ENCODE measurements at regions not wholly inside any gene's neighbourhood (a gene's known extent, or its start where the extent isn't known, plus 50 kb on each side); places are given as distances from the start of the nearest gene placed in this dataset.

GRCh38 chr14:38971258-38971921 lies 131.6 kb downstream of the SEC23A start:
- Histone ChIP-seq H3K4me3 (replicated peaks in 1 of 2; ENCODE audit: low read depth in 1 of 2, low read length in 2 of 2) (no peak overlapping the region), H3K9me3 (ENCODE audit: control insufficient read depth in 1 of 2, insufficient read depth in 1 of 2, low read depth in 1 of 2, low read length in 2 of 2) (no peaks in the 10 kb centered on the region), H3K27ac (ENCODE audit: low read depth, low read length) (no peak overlapping the region), H3K4me2 (ENCODE audit: low read length) (no peak overlapping the region), H3K79me2 (ENCODE audit: insufficient read depth, low read length) (no peaks in the 10 kb centered on the region), H3K36me3 (ENCODE audit: control insufficient read depth in 1 of 2, insufficient read depth in 2 of 2, low read length in 2 of 2) (no peaks in the 10 kb centered on the region), H3K4me1 (ENCODE audit: control insufficient read depth in 1 of 2, insufficient read depth in 2 of 2, low read length in 2 of 2) (no peaks in the 10 kb centered on the region), H3K27me3 (ENCODE audit: insufficient read depth, low read length) (no peaks in the 10 kb centered on the region), H4K20me1 (ENCODE audit: insufficient read depth) (no peaks in the 10 kb centered on the region), H2AFZ (ENCODE audit: low read depth, low read length, poor library complexity, severe bottlenecking) (no peak overlapping the region), H3K9ac (ENCODE audit: low read length) (no peak overlapping the region), H3K9me2 (ENCODE audit: insufficient read depth) (no peaks in the 10 kb centered on the region)
- no peak for TF ChIP-seq MAX (IDR thresholded peaks at IDR 0.05)
- 0 out of 6 replicates have a peak, but pooled peaks of 1 of the 3 experiments have one; percentile 13 for TF ChIP-seq CTCF (IDR thresholded peaks at IDR 0.05 in 2 of 3, conservative IDR thresholded peaks at IDR 0.05 in 1 of 3; ENCODE audit: borderline replicate concordance in 1 of 3, insufficient read depth in 1 of 3, low read depth in 2 of 3, low read length in 2 of 3)
- TF ChIP-seq REST (IDR thresholded peaks at IDR 0.05; ENCODE audit: low read depth) = no peak
- no peak for TF ChIP-seq ZNF274 (IDR thresholded peaks at IDR 0.05; ENCODE audit: low read depth, low read length)
- ChIA-PET RAD21 (ENCODE audit: low non-redundant PET in 1 of 2, low total read pairs in 2 of 2, uncharacterized antibody in 2 of 2, unreplicated experiment in 2 of 2) (no interaction called here), POLR2A (no interaction called here), CTCF (no interaction called here)
- intact Hi-C loops (cut with micrococcal nuclease) = no loop called here
- ATAC-seq (no peak; the same call in 1 of the 2 replicates), DNase-seq (ENCODE audit: low read depth, low spot score) (no peak)
- BruUV-seq (replicated peaks) = no TSS peak

Data from HCT116 (cell line).